ES-I3 (cell line): ENCODE measurements at regions not wholly inside any gene's neighbourhood (a gene's known extent, or its start where the extent isn't known, plus 50 kb on each side); places are given as distances from the start of the nearest gene placed in this dataset.

Experiments used
- H3K36me3 ChIP-seq: 2 replicates; pipeline ENCODE4 v1.6.1; 2013; ENCODE audit warnings: mild to moderate bottlenecking, low read length, control low read depth, moderate library complexity; ENCODE audit not compliant: insufficient read depth
- H3K4me1 ChIP-seq: 2 replicates; pipeline ENCODE4 v1.6.1; 2013; ENCODE audit warnings: mild to moderate bottlenecking, control low read depth, low read length; ENCODE audit not compliant: insufficient read depth
- H3K9ac ChIP-seq: 2 replicates; pipeline ENCODE4 v1.6.1; 2013; ENCODE audit warnings: low read depth, mild to moderate bottlenecking, low read length, moderate library complexity
- H3K9me3 ChIP-seq: 2 replicates; pipeline ENCODE4 v1.6.1; 2013; ENCODE audit warnings: mild to moderate bottlenecking, low read length, moderate library complexity; ENCODE audit not compliant: control insufficient read depth, insufficient read depth

GRCh38 chr3:177976241-177976640 is 560.0 kb upstream of the KCNMB2 start:
- Histone ChIP-seq H3K9ac (no peak overlapping the region), H3K9me3 (no peaks in the 10 kb centered on the region), H3K4me1 (peaks cover 5% of the 10 kb centered on the region; the same call in 1 of the 2 replicates), H3K36me3 (no peaks in the 10 kb centered on the region)

GRCh38 chr3:177976866-177977265 is 559.4 kb upstream of the KCNMB2 start:
- Histone ChIP-seq H3K4me1 (peaks cover 5% of the 10 kb centered on the region; the same call in 1 of the 2 replicates), H3K36me3 (no peaks in the 10 kb centered on the region), H3K9ac (no peak overlapping the region), H3K9me3 (no peaks in the 10 kb centered on the region)

DNA sequence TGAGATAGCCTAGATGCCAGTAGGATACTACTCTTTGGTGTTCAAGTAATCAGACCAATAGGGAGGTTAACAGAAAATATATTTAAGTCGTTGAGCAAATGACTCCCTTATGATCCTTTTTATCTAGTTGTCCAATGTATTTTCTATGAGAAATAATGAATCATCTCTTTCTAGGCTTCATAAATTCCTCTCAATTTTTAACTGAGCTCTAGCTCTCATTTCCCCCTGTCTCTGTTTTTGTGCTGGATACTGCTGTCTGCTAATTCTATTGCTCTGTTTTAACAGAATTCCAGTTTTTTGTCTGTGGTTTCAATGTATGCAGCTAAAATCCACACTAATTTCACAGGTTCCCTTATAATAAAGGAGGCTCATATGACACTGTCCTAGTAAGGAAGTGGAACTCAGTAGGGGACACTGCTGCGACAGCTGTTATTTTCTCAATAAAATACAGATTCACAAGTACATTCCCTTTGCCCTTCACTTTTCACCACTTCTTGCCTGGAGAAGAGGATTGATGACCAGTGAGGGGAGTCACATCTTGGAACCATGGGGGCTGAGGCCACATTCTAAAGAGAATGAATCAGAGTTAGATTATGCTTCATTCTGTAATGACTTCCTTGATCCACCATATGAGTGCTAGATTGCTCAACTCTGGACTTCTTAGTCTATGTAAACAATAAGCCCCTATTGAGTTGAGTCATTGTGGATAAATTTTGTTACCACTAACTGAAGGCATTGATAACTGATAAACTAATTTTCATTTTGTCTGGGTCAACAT is 558.7 kb upstream of the KCNMB2 start:
- Histone ChIP-seq H3K9me3 (no peaks in the 10 kb centered on the region), H3K36me3 (no peaks in the 10 kb centered on the region), H3K9ac (no peak overlapping the region), H3K4me1 (peaks cover 5% of the 10 kb centered on the region; the same call in 1 of the 2 replicates)

DNA sequence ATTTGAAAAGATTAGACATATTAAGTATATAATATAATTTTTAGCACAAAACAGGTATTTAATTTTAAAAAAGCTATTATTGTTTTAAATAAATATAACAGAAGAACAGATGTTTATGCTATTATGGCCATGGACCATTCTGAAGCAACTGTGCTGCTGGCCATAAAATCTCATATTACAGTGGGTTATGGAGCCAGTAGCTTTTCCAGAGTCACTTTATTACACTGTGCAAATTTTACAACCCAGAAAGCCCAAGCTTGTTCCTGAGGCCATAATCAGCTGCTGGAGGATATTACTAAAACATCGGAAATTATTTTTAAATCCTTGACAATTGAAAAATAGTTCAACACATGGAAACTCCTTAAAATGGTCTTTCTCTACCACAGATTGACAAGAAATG is 557.3 kb upstream of the KCNMB2 start:
- Histone ChIP-seq H3K9ac (no peak overlapping the region), H3K9me3 (no peaks in the 10 kb centered on the region), H3K4me1 (no peaks in the 10 kb centered on the region), H3K36me3 (no peaks in the 10 kb centered on the region)

GRCh38 chr3:177979703-177980102 is 556.5 kb upstream of the KCNMB2 start:
- Histone ChIP-seq H3K9ac (no peak overlapping the region), H3K9me3 (no peaks in the 10 kb centered on the region), H3K4me1 (no peaks in the 10 kb centered on the region), H3K36me3 (no peaks in the 10 kb centered on the region)

GRCh38 chr3:177981576-177981975 is 554.7 kb upstream of the KCNMB2 start:
- Histone ChIP-seq H3K9ac (no peak overlapping the region), H3K9me3 (no peaks in the 10 kb centered on the region), H3K4me1 (no peaks in the 10 kb centered on the region), H3K36me3 (no peaks in the 10 kb centered on the region)

DNA sequence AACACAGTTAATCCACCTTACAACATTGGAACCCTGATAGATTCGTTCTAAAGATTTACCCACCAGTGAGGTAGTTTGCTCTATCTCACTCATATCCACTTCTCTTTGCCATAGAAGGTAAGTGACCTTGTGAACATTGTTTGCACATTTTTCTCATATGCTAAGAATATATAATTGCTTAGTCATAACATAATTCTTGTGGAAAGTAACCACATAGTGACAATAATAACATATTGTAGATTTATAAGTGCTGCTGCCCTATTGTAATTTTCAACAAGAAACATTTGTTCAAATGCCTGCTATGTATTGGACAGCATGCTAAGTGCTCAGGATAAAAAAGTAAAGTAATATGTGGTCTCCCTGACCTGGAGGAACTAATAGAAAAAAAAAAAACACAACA is 554.2 kb upstream of the KCNMB2 start:
- H3K9ac ChIP-seq: no peak overlapping the region
- no peaks in the 10 kb centered on the region for H3K9me3 ChIP-seq
- no peaks in the 10 kb centered on the region for H3K36me3 ChIP-seq
- H3K4me1 ChIP-seq: no peaks in the 10 kb centered on the region

DNA sequence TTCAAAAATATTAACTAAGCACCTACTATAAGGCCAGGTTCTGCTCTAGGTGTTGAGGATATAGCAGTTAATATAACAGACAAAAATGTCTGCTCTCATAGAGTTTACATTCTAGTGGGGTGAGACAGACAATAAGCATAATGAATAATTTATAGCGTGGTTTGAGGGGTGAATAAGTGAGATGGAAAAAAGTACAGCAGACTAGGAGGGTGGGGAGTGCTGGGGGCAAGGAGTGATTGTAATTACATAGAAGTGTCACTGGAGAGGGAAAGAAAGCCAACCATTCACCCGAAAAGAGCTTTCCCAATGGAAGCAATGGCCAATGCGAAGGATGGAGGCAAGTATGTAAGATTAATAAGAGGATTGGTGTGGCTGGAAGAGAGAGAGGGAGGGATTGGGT is 552.9 kb upstream of the KCNMB2 start:
- no peaks in the 10 kb centered on the region for H3K36me3 ChIP-seq
- no peaks in the 10 kb centered on the region for H3K4me1 ChIP-seq
- H3K9ac ChIP-seq: no peak overlapping the region

DNA sequence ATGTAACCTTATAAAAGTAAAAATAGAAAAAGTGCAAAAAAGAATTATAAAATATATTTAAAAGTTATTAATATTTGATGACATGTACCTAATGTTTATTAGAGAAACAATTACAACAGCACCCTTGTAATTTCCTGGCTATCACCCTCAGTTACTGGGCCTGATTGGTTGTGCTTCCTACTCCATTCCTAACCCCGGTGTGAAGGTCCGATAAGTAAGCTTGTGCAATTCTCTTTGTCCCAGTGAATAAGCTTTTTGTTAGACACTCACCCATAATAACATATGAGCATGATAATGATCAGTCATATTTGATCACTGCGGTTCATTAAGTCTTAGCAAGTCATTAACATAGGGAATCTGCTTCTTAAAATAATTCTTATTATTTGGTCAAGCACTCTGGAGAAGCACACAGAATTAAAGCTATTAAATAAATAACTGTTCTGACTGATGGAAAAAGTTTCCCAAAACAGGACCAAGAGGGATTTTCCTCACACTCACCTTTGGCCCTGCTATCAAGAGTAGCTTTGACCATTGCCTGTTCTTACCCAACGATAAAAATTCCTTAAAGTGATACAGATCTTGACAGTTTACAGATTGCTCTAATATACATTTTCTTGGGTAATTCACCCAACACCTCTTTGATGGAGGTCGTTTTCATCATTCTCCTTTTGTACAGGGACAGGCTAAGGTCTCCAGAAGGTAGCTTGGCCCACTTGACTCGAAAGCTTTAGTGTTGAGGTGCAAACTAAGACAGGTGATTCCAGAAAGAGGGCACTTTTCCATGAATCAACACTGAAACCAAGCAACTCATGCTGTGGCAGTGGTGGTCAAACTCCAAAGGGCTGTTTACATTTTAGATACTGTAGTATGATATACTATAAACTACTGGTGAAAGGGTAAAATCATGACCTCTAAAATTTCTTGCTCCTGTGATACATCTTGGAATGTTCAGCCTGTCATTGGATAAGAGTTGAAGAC is 543.0 kb upstream of the KCNMB2 start:
- Histone ChIP-seq H3K36me3 (no peaks in the 10 kb centered on the region), H3K9ac (no peak overlapping the region), H3K4me1 (no peaks in the 10 kb centered on the region), H3K9me3 (no peaks in the 10 kb centered on the region)

More for the DNA sequence above, 552.9 kb upstream of the KCNMB2 start:
- no peaks in the 10 kb centered on the region for H3K9me3 ChIP-seq

DNA sequence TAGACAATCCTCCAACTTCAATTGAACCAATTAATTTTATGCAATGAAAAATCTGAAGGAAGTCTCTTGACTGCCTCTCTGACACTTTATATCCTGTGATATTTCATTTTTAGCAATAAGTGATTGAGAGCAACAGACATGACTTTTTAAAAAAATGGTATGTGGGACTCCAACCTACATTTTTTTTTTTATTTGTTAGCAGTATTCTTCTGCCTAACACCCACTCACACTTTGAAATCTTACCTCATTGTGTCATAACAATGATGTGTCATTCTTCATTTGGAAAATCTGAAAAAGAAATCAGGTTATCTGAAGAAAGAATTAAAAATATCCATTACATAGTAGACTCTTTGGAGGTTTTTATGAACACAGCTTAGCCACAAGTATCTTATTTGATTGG is 541.3 kb upstream of the KCNMB2 start:
- no peak overlapping the region for H3K9ac ChIP-seq
- no peaks in the 10 kb centered on the region for H3K4me1 ChIP-seq
- no peaks in the 10 kb centered on the region for H3K9me3 ChIP-seq
- no peaks in the 10 kb centered on the region for H3K36me3 ChIP-seq

DNA sequence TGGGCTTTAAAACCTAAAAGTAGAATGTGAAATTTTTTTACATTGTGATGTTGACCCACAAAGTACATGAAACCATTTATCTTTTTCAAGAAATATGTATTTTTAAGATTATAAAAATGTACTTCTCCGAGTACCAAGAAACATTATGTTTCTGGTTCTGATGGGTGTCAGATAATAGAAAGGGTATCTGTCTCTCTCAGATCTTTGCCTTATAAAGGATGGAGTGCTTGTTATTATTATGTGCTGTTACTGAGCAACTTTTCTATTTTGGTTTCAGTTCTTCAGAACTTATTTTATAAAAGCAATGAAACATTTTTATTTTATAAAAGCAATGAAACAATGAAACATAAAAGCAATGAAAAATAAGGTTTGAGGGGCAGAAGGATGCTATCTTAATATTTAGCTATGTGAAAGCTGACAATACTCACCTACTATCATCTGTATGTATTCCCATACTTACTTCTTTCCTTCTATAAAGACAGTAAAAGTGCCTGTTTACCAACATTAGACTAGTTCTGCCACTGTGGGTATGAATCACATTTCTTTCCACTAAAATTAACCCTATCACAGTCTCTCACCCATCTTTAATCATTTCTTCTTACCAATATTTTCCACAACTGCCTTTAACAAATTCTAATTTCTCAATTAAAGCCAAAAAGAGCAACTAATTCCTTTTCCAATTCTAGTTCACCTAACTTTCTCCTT is 540.7 kb upstream of the KCNMB2 start:
- no peaks in the 10 kb centered on the region for H3K36me3 ChIP-seq
- H3K4me1 ChIP-seq: no peaks in the 10 kb centered on the region
- H3K9me3 ChIP-seq: no peaks in the 10 kb centered on the region
- H3K9ac ChIP-seq: no peak overlapping the region

DNA sequence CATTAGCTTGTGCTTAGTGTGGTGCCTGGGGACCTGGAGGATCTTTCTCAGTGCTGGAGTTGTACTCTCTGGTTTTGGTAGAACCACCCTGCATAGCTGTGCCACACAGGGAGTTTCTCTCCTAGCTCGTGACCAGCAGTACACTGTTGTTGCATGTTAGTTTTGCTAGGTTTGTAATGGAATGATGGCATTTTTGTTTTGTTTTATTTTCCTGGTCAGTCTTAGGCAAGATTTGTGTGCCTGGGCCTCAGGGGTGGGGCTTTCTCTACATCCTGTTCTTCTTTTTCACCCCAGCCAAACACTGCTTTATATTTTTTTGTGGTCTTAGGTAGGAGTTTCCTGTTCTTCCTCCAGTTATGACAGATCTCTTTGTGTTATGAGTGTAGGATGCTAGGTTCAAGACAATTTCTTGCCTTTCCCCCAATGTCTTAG is 534.5 kb upstream of the KCNMB2 start:
- H3K36me3 ChIP-seq: no peaks in the 10 kb centered on the region
- no peaks in the 10 kb centered on the region for H3K9me3 ChIP-seq
- no peak overlapping the region for H3K9ac ChIP-seq

DNA sequence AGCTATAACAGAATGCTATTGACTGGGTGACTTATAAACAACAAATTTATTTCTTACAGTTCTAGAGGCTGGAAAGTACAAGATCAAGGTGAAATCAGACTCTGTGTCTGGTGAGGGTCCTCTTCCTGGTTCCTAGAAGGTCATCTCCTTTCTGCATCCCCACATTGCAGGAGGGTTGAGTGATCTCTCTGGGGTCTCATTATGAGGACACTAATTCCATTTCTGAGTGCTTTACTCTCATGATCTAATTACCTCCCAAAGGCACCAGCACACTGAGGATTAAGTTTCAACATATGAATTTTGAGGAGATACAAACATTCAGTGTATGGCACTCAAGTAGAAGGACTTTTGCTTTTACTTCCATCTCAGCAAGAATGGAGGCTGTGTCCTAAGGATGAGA is 534.1 kb upstream of the KCNMB2 start:
- Histone ChIP-seq H3K4me1 (no peaks in the 10 kb centered on the region), H3K9ac (no peak overlapping the region), H3K9me3 (no peaks in the 10 kb centered on the region)

More for the DNA sequence above, 534.5 kb upstream of the KCNMB2 start:
- no peaks in the 10 kb centered on the region for H3K4me1 ChIP-seq

DNA sequence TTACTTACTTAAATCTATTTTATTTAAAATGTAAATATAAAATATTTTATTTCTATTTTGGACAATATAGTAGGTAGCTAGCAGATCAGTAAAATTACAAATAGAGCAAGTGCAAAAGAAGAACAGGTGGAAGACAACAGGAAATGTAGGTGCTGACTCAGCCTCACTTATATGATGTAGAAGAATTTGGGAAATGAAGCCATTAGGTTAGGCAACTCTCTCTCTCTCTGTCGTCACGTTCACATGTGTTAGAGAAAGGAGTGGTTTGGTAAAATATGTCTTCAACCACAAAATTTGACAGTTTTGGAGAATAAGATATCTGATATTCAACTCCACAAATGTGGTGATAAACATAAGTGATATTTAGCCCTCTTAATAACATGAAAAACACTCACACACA is 532.5 kb upstream of the KCNMB2 start:
- H3K9ac ChIP-seq: no peak overlapping the region
- H3K9me3 ChIP-seq: no peaks in the 10 kb centered on the region
- H3K4me1 ChIP-seq: no peaks in the 10 kb centered on the region
- no peaks in the 10 kb centered on the region for H3K36me3 ChIP-seq

More for the DNA sequence above, 534.1 kb upstream of the KCNMB2 start:
- H3K36me3 ChIP-seq: no peaks in the 10 kb centered on the region
